ENCODE measurements at regions not wholly inside any gene's neighbourhood (a gene's known extent, or its start where the extent isn't known, plus 50 kb on each side); places are given as distances from the start of the nearest gene placed in this dataset.
"Not testable (repeated sequence)": the region's sequence is repeated elsewhere in the genome, so short reads cannot be mapped to it uniquely, and the experiment has no call there.

GRCh38 chr14:61609191-61609843, 86.0 kb upstream of the HIF1A start:
- Mint-ChIP-seq H3K36me3 (ENCODE audit: low read depth) (no peaks in the 10 kb centered on the region), H3K27ac (peak overlapping the region; percentile 78 to 89 (median 89)), H3K27me3 (ENCODE audit: low read depth) (peaks cover 6% of the 10 kb centered on the region), H3K4me3 (no peak overlapping the region), H3K9me3 (no peaks in the 10 kb centered on the region), H3K4me1 (peaks cover 68% of the 10 kb centered on the region)
- no peak for TF ChIP-seq CTCF (IDR thresholded peaks at IDR 0.05; ENCODE audit: unreplicated experiment in 3 of 3)

GRCh38 chr14:61609884-61610283, 85.4 kb upstream of the HIF1A start:
- Mint-ChIP-seq H3K4me3 (no peak overlapping the region), H3K9me3 (no peaks in the 10 kb centered on the region), H3K27me3 (ENCODE audit: low read depth) (peaks cover 5% of the 10 kb centered on the region), H3K36me3 (ENCODE audit: low read depth) (no peaks in the 10 kb centered on the region), H3K4me1 (peaks cover 68% of the 10 kb centered on the region), H3K27ac (peak overlapping the region; percentile 78 to 89 (median 89))
- no peak for TF ChIP-seq CTCF (IDR thresholded peaks at IDR 0.05; ENCODE audit: unreplicated experiment in 3 of 3)

DNA sequence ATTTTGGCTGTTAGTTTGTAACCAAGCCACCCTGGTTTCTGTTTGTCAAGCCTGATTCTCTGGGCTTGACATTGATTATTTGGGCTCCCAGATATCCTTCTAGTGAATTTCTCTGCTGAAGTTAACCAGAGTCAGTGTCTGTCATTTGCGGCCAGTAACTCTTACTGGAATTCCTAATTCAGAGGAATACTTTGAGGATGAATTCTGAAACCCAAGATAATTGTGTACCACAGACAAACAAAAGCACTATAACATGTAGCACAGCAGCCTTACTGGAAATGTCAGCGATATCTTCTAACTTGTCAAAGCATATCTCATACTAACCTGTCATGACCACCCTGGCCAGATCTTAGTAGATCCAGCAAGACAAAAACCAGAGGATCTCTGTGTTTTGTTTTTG, 84.4 kb upstream of the HIF1A start:
- Mint-ChIP-seq H3K36me3 (ENCODE audit: low read depth) (no peaks in the 10 kb centered on the region), H3K27ac (peak overlapping the region; percentile 53 to 79 (median 58)), H3K9me3 (no peaks in the 10 kb centered on the region), H3K4me3 (no peak overlapping the region), H3K27me3 (ENCODE audit: low read depth) (no peaks in the 10 kb centered on the region), H3K4me1 (peaks cover 65% of the 10 kb centered on the region)
- no peak for TF ChIP-seq CTCF (IDR thresholded peaks at IDR 0.05; ENCODE audit: unreplicated experiment in 3 of 3)

- Mint-ChIP-seq H3K9me3 (no peaks in the 10 kb centered on the region), H3K27ac (peak overlapping the region; percentile 2 to 53 (median 40)), H3K36me3 (ENCODE audit: low read depth) (no peaks in the 10 kb centered on the region), H3K27me3 (ENCODE audit: low read depth) (no peaks in the 10 kb centered on the region), H3K4me1 (peaks cover 60% of the 10 kb centered on the region), H3K4me3 (peak overlapping the region in 1 of 3 experiments; percentile 2)
- no peak for TF ChIP-seq CTCF (IDR thresholded peaks at IDR 0.05; ENCODE audit: unreplicated experiment in 3 of 3)
These were observed 83.3 kb upstream of the HIF1A start for GRCh38 chr14:61611880-61612630.

DNA sequence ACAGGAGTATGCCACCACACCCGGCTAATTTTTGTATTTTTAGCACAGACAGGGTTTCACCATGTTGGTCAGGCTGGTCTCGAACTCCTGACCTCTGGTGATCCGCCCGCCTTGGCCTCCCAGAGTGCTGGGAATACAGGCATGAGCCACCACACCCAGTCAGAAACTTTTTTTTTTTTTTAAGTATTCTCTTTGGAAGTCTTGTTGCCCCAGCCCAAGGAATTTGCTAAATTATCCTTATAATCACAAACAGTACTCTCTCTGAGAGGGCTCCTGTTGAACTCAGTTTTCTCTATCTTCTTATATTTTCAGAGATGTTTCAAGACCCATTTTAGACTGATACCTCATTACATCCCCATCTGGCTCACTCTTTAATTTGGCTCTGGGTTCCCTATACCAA, 82.3 kb upstream of the HIF1A start:
- Mint-ChIP-seq H3K27ac (peak overlapping the region in 1 of 3 experiments; percentile 40), H3K4me1 (peaks cover 51% of the 10 kb centered on the region)
- H3K36me3 Mint-ChIP-seq (ENCODE audit: low read depth); H3K27me3 Mint-ChIP-seq (ENCODE audit: low read depth); H3K9me3 Mint-ChIP-seq; H3K4me3 Mint-ChIP-seq: not testable (repeated sequence)

GRCh38 chr14:61614693-61615092, 80.6 kb upstream of the HIF1A start:
- TF ChIP-seq CTCF (IDR thresholded peaks at IDR 0.05; ENCODE audit: unreplicated experiment in 3 of 3), result no peak

More at GRCh38 chr14:61614693-61615092, 80.6 kb upstream of the HIF1A start:
- H3K4me1 Mint-ChIP-seq, result peaks cover 40% of the 10 kb centered on the region
- H3K27ac Mint-ChIP-seq, result no peak overlapping the region
- H3K9me3 Mint-ChIP-seq, result no peaks in the 10 kb centered on the region
- H3K27me3 Mint-ChIP-seq (ENCODE audit: low read depth), result no peaks in the 10 kb centered on the region
- H3K4me3 Mint-ChIP-seq, result no peak overlapping the region
- H3K36me3 Mint-ChIP-seq (ENCODE audit: low read depth), result no peaks in the 10 kb centered on the region
